ENCODE measurements at regions not wholly inside any gene's neighbourhood (a gene's known extent, or its start where the extent isn't known, plus 50 kb on each side); places are given as distances from the start of the nearest gene placed in this dataset.

DNA sequence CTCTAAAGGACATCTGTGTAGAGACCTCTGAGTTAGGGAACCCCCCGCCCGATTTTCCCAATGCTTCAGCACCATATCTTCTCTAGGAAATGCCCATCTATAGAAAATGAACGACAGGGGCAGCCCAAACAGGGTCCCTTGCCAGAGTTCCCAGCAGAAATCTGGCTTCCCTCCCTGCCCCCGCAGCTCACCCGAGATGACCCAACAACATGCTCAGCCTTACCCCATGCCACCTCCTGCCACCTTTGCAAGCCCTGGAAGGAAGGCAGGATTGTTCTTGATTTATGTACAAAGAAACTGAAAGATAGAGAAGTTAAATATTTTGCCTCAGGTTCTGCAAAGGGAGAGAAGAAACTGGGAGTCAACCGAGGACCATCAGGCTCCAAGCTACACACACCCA, 105.6 kb upstream of the UQCRFS1 start:
- no peak for DNase-seq (ENCODE audit: extremely low read depth in 1 of 11, low read depth in 9 of 11, low spot score in 4 of 11)

DNA sequence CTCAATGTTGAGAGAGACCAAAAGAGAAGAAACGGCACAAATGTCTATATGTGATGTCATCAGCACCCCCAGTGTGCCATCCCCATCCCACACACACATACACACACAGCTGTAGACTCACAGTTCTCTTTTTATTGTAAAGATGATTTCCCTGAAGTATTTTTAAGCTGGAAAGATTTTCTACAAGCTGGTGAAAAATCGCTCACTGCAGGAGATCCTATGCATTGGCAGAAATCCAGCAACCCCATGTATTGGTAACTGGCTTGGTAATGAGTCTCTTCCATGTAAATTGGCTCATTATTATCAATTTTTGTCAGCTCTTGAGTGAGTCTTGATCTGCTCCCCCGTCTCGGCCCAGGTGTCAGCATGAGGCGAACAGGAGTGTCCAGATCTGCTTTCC, 107.1 kb upstream of the UQCRFS1 start:
- DNase-seq (ENCODE audit: extremely low read depth in 1 of 11, low read depth in 9 of 11, low spot score in 4 of 11): no peak

DNA sequence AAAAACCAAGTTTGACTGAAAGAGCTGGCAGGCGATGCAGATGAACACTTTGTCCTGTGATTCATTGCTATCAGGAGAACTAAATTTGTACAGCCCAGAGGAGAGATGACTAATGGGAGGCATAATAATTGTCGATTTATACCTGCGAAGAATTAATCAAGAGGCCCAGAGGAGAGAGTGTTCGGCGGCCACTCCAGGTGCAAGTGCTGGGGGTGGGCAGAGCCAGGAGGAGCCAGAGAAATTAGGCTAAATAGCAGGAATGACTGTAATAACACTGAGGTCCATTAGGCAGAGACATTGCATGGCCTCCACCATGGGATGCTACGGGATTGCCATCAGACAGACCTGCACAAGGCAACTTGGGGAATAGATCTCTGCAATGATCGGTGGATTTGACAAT, 107.7 kb upstream of the UQCRFS1 start:
- no peak for DNase-seq (ENCODE audit: extremely low read depth in 1 of 11, low read depth in 9 of 11, low spot score in 4 of 11)

DNA sequence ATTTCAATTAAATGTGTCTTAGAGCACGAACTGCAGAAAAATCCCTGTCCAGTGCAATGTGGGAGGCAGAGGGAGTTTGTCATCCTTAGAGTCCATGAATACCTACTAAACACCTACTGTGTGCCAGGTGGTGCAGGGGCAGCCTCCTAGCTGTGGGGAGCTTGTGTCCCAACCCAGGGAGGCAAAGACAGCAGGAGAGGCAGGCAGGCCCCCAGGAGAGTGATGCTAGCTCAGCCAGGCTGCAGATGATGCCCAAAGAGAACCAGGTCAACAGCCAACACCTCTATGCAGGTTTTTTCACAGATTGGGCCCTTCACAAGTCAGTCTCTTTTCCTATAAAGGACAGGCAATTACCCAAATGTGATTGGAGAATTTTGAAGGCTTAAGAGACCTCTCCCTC, 108.2 kb upstream of the UQCRFS1 start:
- DNase-seq (ENCODE audit: extremely low read depth in 1 of 11, low read depth in 9 of 11, low spot score in 4 of 11): no peak

DNA sequence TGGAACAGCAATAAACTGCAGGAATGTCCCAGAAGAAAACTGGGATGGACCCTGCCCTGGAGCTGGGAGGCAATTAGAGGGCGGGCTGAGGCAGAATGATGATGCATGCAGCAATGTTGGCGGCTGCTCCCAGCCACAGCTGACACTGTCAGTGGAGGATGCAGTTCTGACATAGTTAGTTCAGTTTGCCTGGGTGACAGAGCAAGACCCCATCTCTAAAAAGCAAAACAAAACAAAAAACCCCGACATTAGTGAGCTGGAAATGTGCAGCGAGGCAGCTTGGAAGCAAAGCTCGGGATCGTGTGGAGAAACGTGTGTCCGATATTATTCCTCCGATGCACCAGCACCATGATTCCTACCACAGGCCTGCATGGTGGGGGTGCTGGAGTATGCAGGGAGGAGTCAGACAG, 110.1 kb upstream of the UQCRFS1 start:
- no peak for DNase-seq (ENCODE audit: extremely low read depth in 1 of 11, low read depth in 9 of 11, low spot score in 4 of 11)

DNA sequence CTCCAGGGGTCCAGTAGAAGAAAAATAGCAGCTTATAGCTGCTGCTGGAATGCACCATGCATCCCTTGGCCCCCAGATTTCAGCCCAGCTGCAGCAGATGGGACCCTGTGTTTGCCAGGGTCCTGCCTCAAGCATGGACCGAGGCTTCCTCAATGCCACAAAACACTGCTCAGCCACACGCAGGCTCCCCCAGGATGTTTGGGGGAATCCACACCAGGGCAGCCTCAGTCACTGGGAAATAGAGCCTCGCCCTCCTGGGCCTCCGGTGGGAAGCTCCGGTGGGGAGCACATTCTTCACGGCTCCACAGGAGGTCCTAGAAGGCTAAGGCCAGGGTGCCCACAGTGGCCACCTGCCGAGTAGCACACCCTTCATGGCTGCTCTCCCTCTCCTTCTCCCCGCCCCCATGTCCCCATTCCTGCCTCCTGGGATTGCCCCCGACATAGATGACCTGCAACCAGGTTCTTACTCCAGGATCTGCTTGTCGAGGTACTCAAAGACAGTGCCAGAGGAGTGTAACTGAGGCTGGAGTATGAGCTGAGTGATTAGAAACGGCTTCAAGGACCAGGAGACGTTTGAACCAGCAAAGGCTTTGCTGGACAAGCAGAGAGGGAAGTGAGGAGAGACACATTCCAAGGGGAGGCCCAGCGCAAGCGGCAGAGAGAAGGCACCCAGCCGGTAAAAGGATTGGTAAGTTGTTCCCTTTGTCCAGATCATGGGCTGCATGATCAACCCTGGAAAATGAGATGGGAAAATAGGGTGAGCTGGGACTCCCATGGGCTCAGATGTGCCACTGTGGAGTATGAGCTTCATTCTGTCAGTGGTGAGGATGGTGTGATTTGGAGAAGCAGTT, 110.7 kb upstream of the UQCRFS1 start:
- no peak for DNase-seq (ENCODE audit: extremely low read depth in 1 of 11, low read depth in 9 of 11, low spot score in 4 of 11)

GRCh38 chr19:29324291-29324680, 111.3 kb upstream of the UQCRFS1 start:
- no peak for DNase-seq (ENCODE audit: extremely low read depth in 1 of 11, low read depth in 9 of 11, low spot score in 4 of 11)

GRCh38 chr19:29324717-29325116, 111.8 kb upstream of the UQCRFS1 start:
- DNase-seq (ENCODE audit: extremely low read depth in 1 of 11, low read depth in 9 of 11, low spot score in 4 of 11): no peak

GRCh38 chr19:29325241-29325975, 112.5 kb upstream of the UQCRFS1 start:
- no peak for DNase-seq (ENCODE audit: extremely low read depth in 1 of 11, low read depth in 9 of 11, low spot score in 4 of 11)

DNA sequence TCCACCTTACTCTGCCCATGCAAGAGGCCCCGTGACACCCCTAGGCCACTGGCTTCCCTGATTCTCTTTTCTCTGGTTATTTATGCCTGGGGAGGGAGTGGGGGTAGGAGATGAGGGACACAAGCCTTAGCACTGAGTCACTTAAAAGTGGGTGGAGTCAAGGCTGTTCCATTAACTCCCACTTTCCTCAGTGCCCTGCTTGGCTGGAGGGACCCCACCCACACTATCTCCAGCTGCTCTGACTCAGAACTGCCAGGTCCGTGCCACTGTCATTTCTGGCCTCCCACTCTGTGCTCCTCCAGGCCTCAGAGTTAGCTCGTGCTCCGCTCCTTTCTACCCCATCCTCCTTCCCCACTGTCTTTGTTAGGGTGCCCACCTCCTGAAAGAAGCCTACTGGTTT, 113.4 kb upstream of the UQCRFS1 start:
- DNase-seq (ENCODE audit: extremely low read depth in 1 of 11, low read depth in 9 of 11, low spot score in 4 of 11): no peak

- DNase-seq (ENCODE audit: extremely low read depth in 1 of 11, low read depth in 9 of 11, low spot score in 4 of 11): no peak
These were observed 114.2 kb upstream of the UQCRFS1 start for GRCh38 chr19:29326849-29327840.

DNA sequence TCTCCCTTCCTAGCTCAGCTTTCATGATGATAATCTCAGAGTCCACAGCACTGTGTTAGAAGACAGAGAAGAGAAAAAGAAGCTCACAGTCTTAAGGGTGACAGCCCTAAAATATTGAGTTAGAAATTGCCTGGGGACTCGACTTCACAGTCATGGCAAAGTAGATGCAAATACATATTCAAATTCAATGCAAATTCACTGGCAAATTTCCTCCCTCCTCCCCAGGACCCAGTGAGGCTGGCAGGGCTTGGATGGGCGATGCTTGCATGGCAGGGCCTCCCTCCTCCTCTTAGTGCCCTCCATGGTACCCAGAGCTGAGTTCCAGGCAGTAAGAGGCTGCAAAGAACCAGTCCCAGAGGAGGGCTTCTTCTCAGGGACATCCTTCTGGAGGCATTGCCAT, 115.6 kb upstream of the UQCRFS1 start:
- DNase-seq (ENCODE audit: extremely low read depth in 1 of 11, low read depth in 9 of 11, low spot score in 4 of 11): no peak

DNA sequence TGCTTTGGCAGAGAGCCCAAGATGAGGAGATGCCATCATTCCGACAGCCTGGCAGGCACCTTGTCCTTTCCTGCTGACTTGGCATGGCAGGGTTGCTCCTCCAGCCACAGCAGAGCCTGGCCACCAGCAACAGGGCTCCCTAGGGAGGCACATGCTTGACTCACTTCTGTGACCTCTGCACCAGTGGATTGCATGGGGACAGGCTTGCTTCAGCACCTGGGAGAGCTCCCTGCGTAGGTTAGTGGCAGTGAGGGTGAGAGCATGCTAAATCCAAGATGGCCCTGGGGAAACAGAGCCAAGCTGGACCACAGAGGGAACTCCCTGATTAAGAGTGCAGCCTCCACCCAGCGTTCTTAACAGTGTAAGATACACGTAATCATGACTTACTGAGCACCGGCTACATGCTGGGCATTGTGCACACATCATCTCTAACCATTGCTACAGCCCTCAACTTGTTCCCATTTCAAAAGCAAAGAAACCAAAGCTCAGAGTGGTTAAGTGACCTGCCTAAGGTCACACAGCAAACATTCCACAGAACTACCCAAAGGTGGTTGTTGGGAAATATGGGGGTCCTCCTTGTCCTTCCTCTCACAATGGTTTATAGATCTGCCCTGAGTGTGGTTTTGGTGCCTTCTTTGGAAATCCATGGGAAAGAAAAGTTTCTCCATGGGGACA, 116.6 kb upstream of the UQCRFS1 start:
- DNase-seq (ENCODE audit: extremely low read depth in 1 of 11, low read depth in 9 of 11, low spot score in 4 of 11): peak; percentile 21 to 68 (median 51)

DNA sequence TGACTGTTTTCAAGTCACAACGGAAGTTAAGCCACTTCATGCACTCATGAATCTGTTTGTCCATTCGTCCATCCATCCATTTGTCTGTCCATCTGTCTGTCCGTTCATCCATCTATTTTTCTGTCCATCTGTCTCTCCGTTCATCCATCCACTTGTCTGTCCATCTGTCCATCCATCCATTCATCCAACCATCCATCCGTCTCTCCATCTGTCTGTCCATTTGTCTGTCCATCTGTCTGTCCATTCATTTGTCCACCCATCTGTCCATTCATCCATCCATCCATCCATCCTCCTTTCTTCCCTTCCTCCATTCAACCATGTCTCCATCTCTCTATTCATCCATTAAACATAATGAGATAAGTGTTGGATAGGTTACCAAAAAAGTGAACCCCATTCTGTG, 123.5 kb upstream of the UQCRFS1 start:
- no peak for DNase-seq (ENCODE audit: extremely low read depth in 1 of 11, low read depth in 9 of 11, low spot score in 4 of 11)

DNA sequence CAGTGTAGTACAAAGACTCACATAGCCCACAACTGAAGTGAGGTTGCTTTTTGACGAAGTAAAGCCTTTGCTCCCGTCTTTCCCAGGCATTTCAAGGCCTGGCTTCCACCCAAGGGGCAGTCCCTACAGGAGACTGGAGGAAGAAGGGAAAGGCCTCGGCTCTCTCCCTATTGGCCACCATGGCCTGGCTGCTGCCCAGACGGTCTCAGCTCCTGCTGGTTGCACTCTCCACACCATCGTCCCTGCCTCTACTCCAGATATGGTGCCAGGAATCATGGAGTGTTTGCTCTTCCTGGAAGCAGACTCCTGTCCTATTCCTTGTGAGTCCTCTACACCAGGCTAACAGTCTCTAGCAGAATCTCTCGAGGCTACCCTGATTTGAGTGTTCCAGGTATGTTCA, 124.1 kb upstream of the UQCRFS1 start:
- no peak for DNase-seq (ENCODE audit: extremely low read depth in 1 of 11, low read depth in 9 of 11, low spot score in 4 of 11)

- DNase-seq (ENCODE audit: extremely low read depth in 1 of 11, low read depth in 9 of 11, low spot score in 4 of 11): no peak
These were observed 125.5 kb upstream of the UQCRFS1 start for GRCh38 chr19:29338480-29338879.

GRCh38 chr19:29342721-29343120, 129.8 kb upstream of the UQCRFS1 start:
- no peak for DNase-seq (ENCODE audit: extremely low read depth in 1 of 11, low read depth in 9 of 11, low spot score in 4 of 11)

- DNase-seq (ENCODE audit: extremely low read depth in 1 of 11, low read depth in 9 of 11, low spot score in 4 of 11): no peak
These were observed 151.3 kb upstream of the UQCRFS1 start for GRCh38 chr19:29364224-29364726.

GRCh38 chr19:29364999-29365398, 152.0 kb upstream of the UQCRFS1 start:
- DNase-seq (ENCODE audit: extremely low read depth in 1 of 11, low read depth in 9 of 11, low spot score in 4 of 11): no peak
